Fibroblast of the aortic adventitia (primary cell): ENCODE measurements at regions not wholly inside any gene's neighbourhood (a gene's known extent, or its start where the extent isn't known, plus 50 kb on each side); places are given as distances from the start of the nearest gene placed in this dataset.
A peak's percentile ranks its signal among the peaks of the same experiment; 100 is the strongest.
"Not testable (repeated sequence)": the region's sequence is repeated elsewhere in the genome, so short reads cannot be mapped to it uniquely, and the experiment has no call there.

ENCODE experiments used
- DNase-seq: peaks from one replicate; pipeline ENCODE4 v3.0.0-alpha.2; 2010; ENCODE audit warnings: low read depth
- H3K4me3 ChIP-seq: 2 replicates; pipeline ENCODE4 v1.5.1; 2011; ENCODE audit warnings: low read depth, mild to moderate bottlenecking, control low read depth, low read length, moderate library complexity
- TF ChIP-seq, protein P1 (sequence below): IDR thresholded peaks from 2 replicates; pipeline ENCODE4 v1.5.1; 2011; ENCODE audit warnings: mild to moderate bottlenecking, low read length, control low read depth, inconsistent platforms; ENCODE audit not compliant: insufficient read depth

DNA sequence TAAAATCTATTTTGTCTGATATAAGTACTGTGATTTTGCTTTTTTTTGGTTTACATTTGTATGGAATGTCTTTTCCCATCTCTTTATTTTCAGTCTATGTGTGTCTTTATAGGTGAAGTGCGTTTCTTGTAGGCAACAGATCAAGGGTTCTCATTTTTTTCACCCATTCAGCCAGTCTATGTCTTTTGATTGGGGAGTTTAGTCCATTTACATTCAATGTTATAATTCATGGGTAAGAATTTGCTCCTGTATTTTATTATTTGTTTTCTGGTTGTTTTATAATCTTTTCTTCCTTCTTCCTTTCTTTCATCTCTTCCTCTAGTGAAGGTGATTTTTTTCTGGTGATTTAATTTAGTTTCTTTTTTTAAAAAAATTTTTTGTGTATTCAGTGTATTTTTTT is 104.8 kb upstream of the TMEM229A start:
- TF ChIP-seq, protein P1, sequence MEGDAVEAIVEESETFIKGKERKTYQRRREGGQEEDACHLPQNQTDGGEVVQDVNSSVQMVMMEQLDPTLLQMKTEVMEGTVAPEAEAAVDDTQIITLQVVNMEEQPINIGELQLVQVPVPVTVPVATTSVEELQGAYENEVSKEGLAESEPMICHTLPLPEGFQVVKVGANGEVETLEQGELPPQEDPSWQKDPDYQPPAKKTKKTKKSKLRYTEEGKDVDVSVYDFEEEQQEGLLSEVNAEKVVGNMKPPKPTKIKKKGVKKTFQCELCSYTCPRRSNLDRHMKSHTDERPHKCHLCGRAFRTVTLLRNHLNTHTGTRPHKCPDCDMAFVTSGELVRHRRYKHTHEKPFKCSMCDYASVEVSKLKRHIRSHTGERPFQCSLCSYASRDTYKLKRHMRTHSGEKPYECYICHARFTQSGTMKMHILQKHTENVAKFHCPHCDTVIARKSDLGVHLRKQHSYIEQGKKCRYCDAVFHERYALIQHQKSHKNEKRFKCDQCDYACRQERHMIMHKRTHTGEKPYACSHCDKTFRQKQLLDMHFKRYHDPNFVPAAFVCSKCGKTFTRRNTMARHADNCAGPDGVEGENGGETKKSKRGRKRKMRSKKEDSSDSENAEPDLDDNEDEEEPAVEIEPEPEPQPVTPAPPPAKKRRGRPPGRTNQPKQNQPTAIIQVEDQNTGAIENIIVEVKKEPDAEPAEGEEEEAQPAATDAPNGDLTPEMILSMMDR, result no peak
- H3K4me3 ChIP-seq, result no peak overlapping the region
- no peak for DNase-seq

DNA sequence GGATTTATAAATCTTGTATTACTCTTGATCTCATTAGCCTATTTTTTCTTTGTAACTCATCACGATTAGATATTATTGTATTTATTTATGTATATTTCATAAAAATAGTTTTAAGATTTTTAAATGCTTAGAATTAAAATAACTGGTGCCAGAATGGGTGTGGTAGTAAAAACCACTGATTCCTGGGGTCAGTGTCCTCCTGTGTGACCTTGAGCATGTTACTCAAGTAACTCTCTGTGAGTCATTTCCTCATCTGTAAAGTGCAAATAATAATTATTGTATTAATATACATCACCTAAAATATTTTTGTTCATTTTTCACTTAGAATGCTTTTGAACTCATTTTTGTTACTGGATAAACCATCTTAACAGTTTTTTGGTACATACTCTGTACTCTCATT is 91.3 kb upstream of the TMEM229A start:
- H3K4me3 ChIP-seq, result no peak overlapping the region
- TF ChIP-seq, protein P1, result no peak
- DNase-seq, result no peak

DNA sequence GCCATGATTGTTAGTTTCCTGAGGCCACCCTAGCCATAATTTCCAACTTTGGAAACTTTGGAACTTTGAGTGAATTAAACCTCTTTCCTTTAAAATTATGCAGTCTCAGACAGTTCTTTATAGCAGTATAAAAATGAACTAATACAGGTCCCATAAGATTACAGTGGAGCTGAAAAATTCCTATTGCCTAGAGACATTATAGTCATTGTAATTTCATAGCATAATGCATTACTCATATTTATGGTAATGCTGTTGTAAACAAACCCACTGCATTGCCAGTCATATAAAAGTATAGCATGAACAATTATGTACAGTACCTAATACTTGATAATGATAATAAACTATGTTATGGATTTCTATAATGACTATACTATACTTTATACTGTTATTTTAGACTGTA is 88.0 kb upstream of the TMEM229A start:
- no peak overlapping the region for H3K4me3 ChIP-seq
- DNase-seq, result no peak
- TF ChIP-seq, protein P1, result no peak

DNA sequence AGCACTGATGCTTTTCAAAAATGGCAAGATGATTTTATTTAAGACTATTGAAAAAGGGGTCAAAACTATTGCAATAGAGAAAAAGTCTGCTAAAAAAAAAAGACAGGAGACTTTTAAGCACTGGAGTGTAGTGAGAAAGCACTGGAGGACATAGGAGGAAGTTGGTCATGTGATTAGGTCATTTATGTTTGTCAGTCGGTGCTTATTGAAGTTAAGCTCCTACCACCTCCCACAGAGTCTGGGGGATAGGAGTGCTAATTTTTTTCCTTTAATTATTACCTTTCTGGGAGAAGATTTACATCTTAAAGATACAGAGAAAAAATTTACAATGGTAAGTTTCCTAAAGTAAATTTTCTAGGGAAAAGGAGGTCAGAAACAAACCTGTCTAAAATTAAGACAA is 80.2 kb upstream of the TMEM229A start:
- DNase-seq, result no peak
- TF ChIP-seq, protein P1, result no peak
- H3K4me3 ChIP-seq, result no peak overlapping the region

DNA sequence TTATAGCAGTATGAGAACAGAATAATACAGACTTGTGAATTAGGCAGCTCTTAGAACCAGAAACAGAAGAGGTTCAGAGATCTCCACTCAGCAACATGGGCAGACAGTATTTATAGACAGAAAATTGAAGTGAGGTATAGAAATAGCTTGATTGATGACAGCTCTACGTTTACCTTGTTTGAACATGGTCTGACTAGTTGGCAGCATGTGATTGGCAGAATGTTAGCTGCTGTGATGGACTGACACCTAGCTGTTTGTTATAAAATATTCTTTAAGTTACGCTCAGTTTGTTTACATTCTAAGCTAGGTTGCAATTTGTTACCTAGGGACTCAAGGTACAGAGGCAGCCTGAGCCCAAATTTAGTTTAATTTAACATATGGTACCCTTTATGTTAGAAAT is 73.7 kb upstream of the TMEM229A start:
- no peak overlapping the region for H3K4me3 ChIP-seq
- DNase-seq, result no peak
- TF ChIP-seq, protein P1, result no peak

DNA sequence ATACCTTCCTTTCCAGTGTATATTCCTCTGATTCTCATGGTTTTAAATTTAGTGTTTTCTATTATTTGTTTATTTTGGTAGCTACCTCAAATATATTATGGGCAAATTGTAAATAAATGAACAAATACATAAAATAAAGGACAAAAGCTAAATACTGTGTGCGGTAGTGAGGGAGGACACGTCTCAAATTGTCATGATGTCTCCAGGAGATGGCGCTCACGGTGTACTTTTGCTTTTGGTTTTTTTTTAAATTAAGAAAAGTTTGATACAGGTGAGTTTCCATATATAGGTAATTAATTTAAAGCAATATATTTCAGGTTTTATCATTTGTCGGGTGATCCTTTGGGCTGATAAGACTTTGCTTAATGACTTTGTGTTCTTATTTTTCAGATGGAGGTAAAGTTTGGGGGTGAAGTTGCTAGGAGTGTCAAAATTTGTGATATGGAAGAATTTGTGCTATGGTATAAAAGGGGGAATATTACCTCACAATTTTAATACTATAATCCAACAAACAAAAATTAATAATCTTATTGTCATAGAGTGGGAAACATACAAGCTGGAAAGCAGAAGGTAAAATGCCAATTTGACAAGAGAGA is 68.4 kb upstream of the TMEM229A start:
- TF ChIP-seq, protein P1, result peak; percentile 25
- peak; percentile 9 for DNase-seq
- H3K4me3 ChIP-seq, result no peak overlapping the region

DNA sequence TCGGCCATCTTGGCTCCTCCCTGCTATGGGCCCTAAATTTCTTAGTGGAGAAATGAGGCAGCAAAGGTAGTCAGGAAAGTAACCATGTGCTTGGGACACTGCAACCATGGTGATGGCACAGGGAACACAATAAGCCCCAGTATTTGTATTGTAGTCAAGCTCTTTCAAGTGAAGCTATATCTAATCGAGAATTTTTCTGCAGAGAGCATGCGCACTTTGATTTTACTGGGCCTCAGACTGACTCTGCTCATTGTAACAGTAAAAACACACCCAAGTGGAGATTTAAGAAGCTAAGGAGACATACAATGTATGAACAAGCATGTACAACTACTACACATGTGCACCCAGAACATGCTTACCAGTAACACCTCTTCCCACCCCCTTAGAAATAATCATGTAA is 67.3 kb upstream of the TMEM229A start:
- TF ChIP-seq, protein P1, result no peak
- no peak for DNase-seq
- H3K4me3 ChIP-seq, result no peak overlapping the region

DNA sequence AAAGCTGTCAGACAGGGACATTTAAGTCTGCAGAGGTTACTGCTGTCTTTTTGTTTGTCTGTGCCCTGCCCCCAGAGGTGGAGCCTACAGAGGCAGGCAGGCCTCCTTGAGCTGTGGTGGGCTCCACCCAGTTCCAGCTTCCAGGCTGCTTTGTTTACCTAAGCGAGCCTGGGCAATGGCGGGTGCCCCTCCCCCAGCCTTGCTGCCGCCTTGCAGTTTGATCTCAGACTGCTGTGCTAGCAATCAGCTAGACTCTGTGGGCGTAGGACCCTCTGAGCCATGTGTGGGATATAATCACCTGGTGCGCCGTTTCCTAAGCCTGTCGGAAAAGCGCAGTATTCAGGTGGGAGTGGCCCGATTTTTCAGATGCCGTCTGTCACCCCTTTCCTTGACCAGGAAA is 66.7 kb upstream of the TMEM229A start:
- not testable (repeated sequence) for H3K4me3 ChIP-seq, DNase-seq
